Gastroesophageal sphincter (tissue), 3 donors: ENCODE measurements at regions not wholly inside any gene's neighbourhood (a gene's known extent, or its start where the extent isn't known, plus 50 kb on each side); places are given as distances from the start of the nearest gene placed in this dataset.
"Not testable (repeated sequence)": the region's sequence is repeated elsewhere in the genome, so short reads cannot be mapped to it uniquely, and the experiment has no call there.

Experiments used
- EP300 ChIP-seq: sonication (generic); formaldehyde crosslinking; IDR thresholded peaks from one replicate; pipeline ENCODE4 v1.6.1; 2017; ENCODE audit warnings: antibody characterized with exemption, mild to moderate bottlenecking
- POLR2A ChIP-seq, 2 donors: fragments of 450-650 bp; IDR thresholded peaks; one replicate each; pipeline ENCODE4 v1.6.1; 2017; ENCODE audit warnings: antibody characterized with exemption in 2 of 2, mild to moderate bottlenecking in 2 of 2, moderate library complexity in 1 of 2
- POLR2AphosphoS5 ChIP-seq: sonication (generic); formaldehyde crosslinking; IDR thresholded peaks from one replicate; pipeline ENCODE4 v1.6.1; 2017; ENCODE audit warnings: antibody characterized with exemption
- TF ChIP-seq, protein P1 (sequence below), 4 experiments: fragments of 200-600 bp in 2 of 4; fragments of 450-650 bp in 2 of 4; sonication (generic) in 1 of 4; IDR thresholded peaks; one replicate each; pipeline ENCODE4 v1.5.1; 2017 to 2019; ENCODE audit warnings: antibody characterized with exemption in 4 of 4, mild to moderate bottlenecking in 2 of 4, moderate library complexity in 2 of 4

DNA sequence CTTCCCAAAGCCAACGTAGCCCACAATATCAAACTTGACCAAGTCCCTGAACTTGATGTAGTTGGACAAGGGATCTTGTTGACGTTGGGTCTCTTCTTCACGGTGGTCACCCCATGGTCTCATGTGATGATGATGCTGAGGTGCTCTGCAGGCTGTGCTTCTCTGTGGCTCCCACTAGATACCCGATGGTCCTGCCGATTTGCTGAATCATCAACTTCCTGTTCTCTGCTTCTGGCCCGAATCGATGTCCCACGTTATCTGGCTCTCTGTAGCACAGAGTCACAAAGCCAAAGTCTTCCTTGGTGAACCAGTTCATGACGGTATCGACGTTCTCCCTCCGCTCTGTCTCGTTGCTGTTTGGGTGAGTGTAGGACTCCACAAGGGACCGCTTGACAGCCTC, 201.0 kb downstream of the ADRA2C start:
- TF ChIP-seq, protein P1, sequence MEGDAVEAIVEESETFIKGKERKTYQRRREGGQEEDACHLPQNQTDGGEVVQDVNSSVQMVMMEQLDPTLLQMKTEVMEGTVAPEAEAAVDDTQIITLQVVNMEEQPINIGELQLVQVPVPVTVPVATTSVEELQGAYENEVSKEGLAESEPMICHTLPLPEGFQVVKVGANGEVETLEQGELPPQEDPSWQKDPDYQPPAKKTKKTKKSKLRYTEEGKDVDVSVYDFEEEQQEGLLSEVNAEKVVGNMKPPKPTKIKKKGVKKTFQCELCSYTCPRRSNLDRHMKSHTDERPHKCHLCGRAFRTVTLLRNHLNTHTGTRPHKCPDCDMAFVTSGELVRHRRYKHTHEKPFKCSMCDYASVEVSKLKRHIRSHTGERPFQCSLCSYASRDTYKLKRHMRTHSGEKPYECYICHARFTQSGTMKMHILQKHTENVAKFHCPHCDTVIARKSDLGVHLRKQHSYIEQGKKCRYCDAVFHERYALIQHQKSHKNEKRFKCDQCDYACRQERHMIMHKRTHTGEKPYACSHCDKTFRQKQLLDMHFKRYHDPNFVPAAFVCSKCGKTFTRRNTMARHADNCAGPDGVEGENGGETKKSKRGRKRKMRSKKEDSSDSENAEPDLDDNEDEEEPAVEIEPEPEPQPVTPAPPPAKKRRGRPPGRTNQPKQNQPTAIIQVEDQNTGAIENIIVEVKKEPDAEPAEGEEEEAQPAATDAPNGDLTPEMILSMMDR (IDR thresholded peaks at IDR 0.05), result not testable (repeated sequence)
- TF ChIP-seq POLR2A (IDR thresholded peaks at IDR 0.05); POLR2AphosphoS5; EP300: not testable (repeated sequence)
